ENCODE measurements at regions not wholly inside any gene's neighbourhood (a gene's known extent, or its start where the extent isn't known, plus 50 kb on each side); places are given as distances from the start of the nearest gene placed in this dataset.

- TF ChIP-seq EZH2 (IDR thresholded peaks at IDR 0.05) (no peak), CTCF (IDR thresholded peaks at IDR 0.05) (no peak)
Observed at GRCh38 chr6:17218749-17219093, 62.4 kb upstream of the RBM24 start.

Measured in neural progenitor cell (in vitro differentiated cells).